ENCODE measurements at regions not wholly inside any gene's neighbourhood (a gene's known extent, or its start where the extent isn't known, plus 50 kb on each side); places are given as distances from the start of the nearest gene placed in this dataset.

DNA sequence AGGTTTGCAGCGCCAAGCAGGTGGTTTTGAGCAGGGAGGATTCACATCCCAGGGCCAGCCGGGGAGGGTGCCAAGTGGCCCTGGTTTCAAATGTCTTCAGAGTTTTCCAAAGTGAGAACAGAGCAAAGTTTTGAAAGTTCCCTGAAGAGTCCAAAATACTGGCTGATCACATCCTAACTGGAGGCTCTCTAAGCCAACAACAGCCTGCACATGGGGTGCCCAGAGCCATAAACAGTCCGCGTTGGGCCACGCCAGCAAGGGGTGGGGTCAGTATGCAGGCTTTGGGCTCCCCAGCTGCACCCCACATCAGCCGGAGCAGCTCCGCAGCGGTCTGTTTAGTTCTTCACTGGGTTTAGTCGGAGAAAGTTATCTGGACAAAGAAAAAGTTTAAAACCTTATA is 150.9 kb downstream of the C16orf95 start:
- WGBS (ENCODE audit: missing lambda C conversion rate), result 83% methylated on average over 9 of the region's 9 CpGs
- DNase-seq (ENCODE audit: low read depth in 1 of 2, low spot score in 1 of 2), result no peak
- CTCF ChIA-PET, result no interaction called here

DNA sequence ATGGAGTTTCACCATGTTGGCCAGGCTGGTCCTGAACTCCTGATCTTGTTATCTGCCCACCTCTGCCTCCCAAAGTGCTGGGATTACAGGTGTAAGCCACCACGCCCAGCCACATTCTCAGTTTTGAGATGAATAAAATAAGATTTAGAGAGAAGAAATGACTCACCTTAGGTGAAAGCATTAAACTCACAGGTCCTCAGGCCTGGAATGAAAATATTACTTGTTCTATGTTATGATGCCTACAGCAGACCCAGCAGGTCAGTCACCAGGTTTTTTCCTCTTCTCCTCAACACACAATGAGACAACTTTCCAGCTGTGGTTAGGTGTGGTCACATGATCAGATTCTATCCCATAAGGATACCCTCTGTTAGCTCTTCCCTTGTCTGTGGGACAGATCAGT is 150.3 kb downstream of the C16orf95 start:
- CTCF ChIA-PET, result no interaction called here
- Histone ChIP-seq H3K4me1 (no peaks in the 10 kb centered on the region), H3K9me3 (no peaks in the 10 kb centered on the region), H3K4me2 (no peak overlapping the region), H3K4me3 (no peak overlapping the region), H3K27ac (no peak overlapping the region)
- TF ChIP-seq RARB (CRISPR knock-in tag; IDR thresholded peaks at IDR 0.05), result no peak
- TF ChIP-seq, protein P1, sequence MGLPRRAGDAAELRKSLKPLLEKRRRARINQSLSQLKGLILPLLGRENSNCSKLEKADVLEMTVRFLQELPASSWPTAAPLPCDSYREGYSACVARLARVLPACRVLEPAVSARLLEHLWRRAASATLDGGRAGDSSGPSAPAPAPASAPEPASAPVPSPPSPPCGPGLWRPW (IDR thresholded peaks at IDR 0.05), result no peak
- TF ChIP-seq REST (IDR thresholded peaks at IDR 0.05), result no peak
- TF ChIP-seq FOXS1 (CRISPR knock-in tag; IDR thresholded peaks at IDR 0.05), result no peak
- no peak for TF ChIP-seq POLR2AphosphoS2 (conservative IDR thresholded peaks at IDR 0.05; ENCODE audit: low read length)
- TF ChIP-seq CEBPB (IDR thresholded peaks at IDR 0.05), result no peak
- TF ChIP-seq E2F6 (IDR thresholded peaks at IDR 0.05; ENCODE audit: borderline replicate concordance, low read depth), result no peak
- TF ChIP-seq, protein P2, sequence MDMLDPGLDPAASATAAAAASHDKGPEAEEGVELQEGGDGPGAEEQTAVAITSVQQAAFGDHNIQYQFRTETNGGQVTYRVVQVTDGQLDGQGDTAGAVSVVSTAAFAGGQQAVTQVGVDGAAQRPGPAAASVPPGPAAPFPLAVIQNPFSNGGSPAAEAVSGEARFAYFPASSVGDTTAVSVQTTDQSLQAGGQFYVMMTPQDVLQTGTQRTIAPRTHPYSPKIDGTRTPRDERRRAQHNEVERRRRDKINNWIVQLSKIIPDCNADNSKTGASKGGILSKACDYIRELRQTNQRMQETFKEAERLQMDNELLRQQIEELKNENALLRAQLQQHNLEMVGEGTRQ (IDR thresholded peaks at IDR 0.05), result no peak
- no peak for TF ChIP-seq CTCF (IDR thresholded peaks at IDR 0.05)
- TF ChIP-seq MAZ (IDR thresholded peaks at IDR 0.05; ENCODE audit: borderline replicate concordance, low read depth, low read length), result no peak
- TF ChIP-seq RAD21 (conservative IDR thresholded peaks at IDR 0.05 in 1 of 2, IDR thresholded peaks at IDR 0.05 in 1 of 2), result no peak
- TF ChIP-seq, protein P3, sequence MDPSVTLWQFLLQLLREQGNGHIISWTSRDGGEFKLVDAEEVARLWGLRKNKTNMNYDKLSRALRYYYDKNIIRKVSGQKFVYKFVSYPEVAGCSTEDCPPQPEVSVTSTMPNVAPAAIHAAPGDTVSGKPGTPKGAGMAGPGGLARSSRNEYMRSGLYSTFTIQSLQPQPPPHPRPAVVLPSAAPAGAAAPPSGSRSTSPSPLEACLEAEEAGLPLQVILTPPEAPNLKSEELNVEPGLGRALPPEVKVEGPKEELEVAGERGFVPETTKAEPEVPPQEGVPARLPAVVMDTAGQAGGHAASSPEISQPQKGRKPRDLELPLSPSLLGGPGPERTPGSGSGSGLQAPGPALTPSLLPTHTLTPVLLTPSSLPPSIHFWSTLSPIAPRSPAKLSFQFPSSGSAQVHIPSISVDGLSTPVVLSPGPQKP (IDR thresholded peaks at IDR 0.05; ENCODE audit: low read depth, low read length), result no peak
- no peak for TF ChIP-seq KDM5A (IDR thresholded peaks at IDR 0.05)
- no peak for TF ChIP-seq NFE2L2 (conservative IDR thresholded peaks at IDR 0.05; ENCODE audit: low read length)
- no peak for TF ChIP-seq FOSB (CRISPR knock-in tag; IDR thresholded peaks at IDR 0.05)
- no peak for TF ChIP-seq MAX (IDR thresholded peaks at IDR 0.05)
- TF ChIP-seq RFX5 (IDR thresholded peaks at IDR 0.05), result no peak
- TF ChIP-seq SMC3 (IDR thresholded peaks at IDR 0.05), result no peak
- POLR2A ChIA-PET, result no interaction called here
- DNase-seq (ENCODE audit: low read depth in 1 of 2, low spot score in 1 of 2) (no peak), FAIRE-seq (no peak), ATAC-seq (no peak)
- WGBS (ENCODE audit: missing lambda C conversion rate), result 75% methylated on average over 1 of the region's 1 CpG

More for the DNA sequence above, 150.9 kb downstream of the C16orf95 start:
- Histone ChIP-seq H3K9me3 (no peaks in the 10 kb centered on the region), H3K4me1 (no peaks in the 10 kb centered on the region), H3K27ac (no peak overlapping the region), H3K4me2 (no peak overlapping the region), H3K4me3 (no peak overlapping the region)
- POLR2A ChIA-PET, result no interaction called here
- TF ChIP-seq RARB (CRISPR knock-in tag; IDR thresholded peaks at IDR 0.05) (no peak), E2F6 (IDR thresholded peaks at IDR 0.05; ENCODE audit: borderline replicate concordance, low read depth) (no peak), JUN (IDR thresholded peaks at IDR 0.05) (no peak), RFX5 (IDR thresholded peaks at IDR 0.05) (no peak), SMC3 (IDR thresholded peaks at IDR 0.05) (no peak), RCOR1 (IDR thresholded peaks at IDR 0.05; ENCODE audit: low read depth, low read length) (no peak), NFE2L2 (conservative IDR thresholded peaks at IDR 0.05; ENCODE audit: low read length) (no peak)
- TF ChIP-seq, protein P1 (IDR thresholded peaks at IDR 0.05), result no peak
- FAIRE-seq, result no peak
- no peak for ATAC-seq

Data from A549 (cell line).